HEK293 (cell line): ENCODE measurements at regions not wholly inside any gene's neighbourhood (a gene's known extent, or its start where the extent isn't known, plus 50 kb on each side); places are given as distances from the start of the nearest gene placed in this dataset.
A peak's percentile ranks its signal among the peaks of the same experiment; 100 is the strongest.

Experiments
- CTCF ChIA-PET: fragments of 350-600 bp; formaldehyde crosslinking; extraction: SDS; loops from one replicate; lab custom pipeline; 2021; ENCODE audit warnings: antibody characterized with exemption; lab: Yijun Ruan, JAX
- POLR2A ChIA-PET: fragments of 300-600 bp; formaldehyde crosslinking; extraction: SDS; loops from one replicate; lab custom pipeline; 2020; ENCODE audit warnings: antibody characterized with exemption, inconsistent platforms; lab: Yijun Ruan, JAX
- H3K27ac ChIP-seq: fragments of 200-500 bp; sonication (Bioruptor generic); 2 replicates; pipeline ENCODE4 v1.5.1; 2014; ENCODE audit warnings: low read depth, low read length, control low read depth, inconsistent platforms; ENCODE audit errors: extremely low read depth
- H3K36me3 ChIP-seq, 2 experiments: fragments of 200-500 bp in 1 of 2; sonication (Bioruptor generic) in 1 of 2; 1 replicate in 1 of 2; 2 replicates in 1 of 2; pipeline ENCODE4 v1.5.1; 2014 to 2017; ENCODE audit warnings: inconsistent platforms in 2 of 2, low read length in 2 of 2; ENCODE audit not compliant: control insufficient read depth in 2 of 2, insufficient read depth in 1 of 2
- H3K4me1 ChIP-seq: fragments of 200-500 bp; sonication (Bioruptor generic); 2 replicates; pipeline ENCODE4 v1.5.1; 2014; ENCODE audit warnings: mild to moderate bottlenecking, low read length, inconsistent platforms; ENCODE audit not compliant: control insufficient read depth, insufficient read depth
- H3K4me3 ChIP-seq: 2 replicates; pipeline ENCODE4 v1.5.1; 2011; ENCODE audit warnings: low read depth, mild to moderate bottlenecking, control low read depth, low read length, moderate library complexity
- H3K9me3 ChIP-seq: fragments of 200-500 bp; sonication (Bioruptor generic); 2 replicates; pipeline ENCODE4 v1.5.1; 2014; ENCODE audit warnings: low read depth, low read length, inconsistent platforms; ENCODE audit not compliant: control insufficient read depth, insufficient read depth
- KLF10 ChIP-seq: fragments of 450-650 bp; IDR thresholded peaks from 2 replicates; pipeline ENCODE4 v1.5.1; 2018; ENCODE audit warnings: missing biosample characterization, mild to moderate bottlenecking, missing genetic modification characterization
- PRDM1 ChIP-seq: fragments of 450-650 bp; formaldehyde crosslinking; IDR thresholded peaks from 2 replicates; pipeline ENCODE4; 2016; ENCODE audit warnings: missing biosample characterization, missing genetic modification characterization
- SCRT2 ChIP-seq: fragments of 450-650 bp; formaldehyde crosslinking; IDR thresholded peaks from 2 replicates; pipeline ENCODE4 v1.5.1; 2016; ENCODE audit warnings: missing biosample characterization, missing genetic modification characterization
- YY2 ChIP-seq: fragments of 450-650 bp; formaldehyde crosslinking; IDR thresholded peaks from 2 replicates; pipeline ENCODE4 v1.5.1; 2016; ENCODE audit warnings: missing biosample characterization, missing genetic modification characterization
- ZBTB8A ChIP-seq: fragments of 450-650 bp; formaldehyde crosslinking; IDR thresholded peaks from 2 replicates; pipeline ENCODE4 v1.5.1; 2016; ENCODE audit warnings: missing biosample characterization, missing genetic modification characterization
- ZFP37 ChIP-seq: fragments of 450-650 bp; formaldehyde crosslinking; IDR thresholded peaks from 2 replicates; pipeline ENCODE4 v1.5.1; 2016; ENCODE audit warnings: missing biosample characterization, missing genetic modification characterization
- ZNF132 ChIP-seq: fragments of 450-650 bp; formaldehyde crosslinking; IDR thresholded peaks from 2 replicates; pipeline ENCODE4 v1.5.1; 2017; ENCODE audit warnings: missing biosample characterization, missing genetic modification characterization, borderline replicate concordance
- ZNF133 ChIP-seq: fragments of 450-650 bp; formaldehyde crosslinking; IDR thresholded peaks from 2 replicates; pipeline ENCODE4 v1.5.1; 2016; ENCODE audit warnings: missing biosample characterization, missing genetic modification characterization
- ZNF174 ChIP-seq: fragments of 450-650 bp; formaldehyde crosslinking; IDR thresholded peaks from 2 replicates; pipeline ENCODE4 v1.5.0; 2017; ENCODE audit warnings: missing biosample characterization, mild to moderate bottlenecking, missing genetic modification characterization
- ZNF214 ChIP-seq: fragments of 450-650 bp; formaldehyde crosslinking; IDR thresholded peaks from 2 replicates; pipeline ENCODE4 v1.5.1; 2017; ENCODE audit warnings: missing biosample characterization, mild to moderate bottlenecking, missing genetic modification characterization, borderline replicate concordance
- ZNF239 ChIP-seq: fragments of 450-650 bp; formaldehyde crosslinking; IDR thresholded peaks from 2 replicates; pipeline ENCODE4 v1.5.1; 2016; ENCODE audit warnings: missing biosample characterization, missing genetic modification characterization
- ZNF26 ChIP-seq: fragments of 450-650 bp; formaldehyde crosslinking; IDR thresholded peaks from 2 replicates; pipeline ENCODE4 v1.5.1; 2016; ENCODE audit warnings: missing biosample characterization, missing genetic modification characterization
- ZNF311 ChIP-seq: fragments of 450-650 bp; formaldehyde crosslinking; IDR thresholded peaks from 2 replicates; pipeline ENCODE4 v1.5.1; 2017; ENCODE audit warnings: missing biosample characterization, missing genetic modification characterization, borderline replicate concordance
- ZNF350 ChIP-seq: fragments of 450-650 bp; formaldehyde crosslinking; IDR thresholded peaks from 2 replicates; pipeline ENCODE4 v1.5.0; 2017; ENCODE audit warnings: missing biosample characterization, mild to moderate bottlenecking, missing genetic modification characterization
- ZNF354C ChIP-seq: fragments of 450-650 bp; formaldehyde crosslinking; IDR thresholded peaks from 2 replicates; pipeline ENCODE4 v1.5.1; 2016; ENCODE audit warnings: missing biosample characterization, missing genetic modification characterization, low read depth, borderline replicate concordance
- ZNF394 ChIP-seq: fragments of 450-650 bp; formaldehyde crosslinking; IDR thresholded peaks from 2 replicates; pipeline ENCODE4 v1.5.1; 2016; ENCODE audit warnings: missing biosample characterization, missing genetic modification characterization, mild to moderate bottlenecking, moderate library complexity, borderline replicate concordance
- ZNF416 ChIP-seq: fragments of 450-650 bp; formaldehyde crosslinking; IDR thresholded peaks from 2 replicates; pipeline ENCODE4 v1.5.1; 2016; ENCODE audit warnings: missing biosample characterization, missing genetic modification characterization
- ZNF433 ChIP-seq: fragments of 450-650 bp; formaldehyde crosslinking; IDR thresholded peaks from 2 replicates; pipeline ENCODE4 v1.5.1; 2016; ENCODE audit warnings: missing biosample characterization, missing genetic modification characterization, low read depth
- ZNF555 ChIP-seq: fragments of 450-650 bp; formaldehyde crosslinking; conservative IDR thresholded peaks from 2 replicates; pipeline ENCODE4 v1.5.1; 2017; ENCODE audit warnings: missing biosample characterization, mild to moderate bottlenecking, missing genetic modification characterization, inconsistent platforms
- ZNF624 ChIP-seq: fragments of 450-650 bp; formaldehyde crosslinking; IDR thresholded peaks from 2 replicates; pipeline ENCODE4 v1.5.1; 2017; ENCODE audit warnings: missing biosample characterization, missing genetic modification characterization
- ZNF629 ChIP-seq: fragments of 450-650 bp; formaldehyde crosslinking; IDR thresholded peaks from 2 replicates; pipeline ENCODE4 v1.5.1; 2017; ENCODE audit warnings: missing biosample characterization, missing genetic modification characterization
- ZNF792 ChIP-seq: fragments of 450-650 bp; formaldehyde crosslinking; IDR thresholded peaks from 2 replicates; pipeline ENCODE4 v1.5.1; 2016; ENCODE audit warnings: missing biosample characterization, missing genetic modification characterization
- TF ChIP-seq, protein P1 (sequence below): fragments of 450-650 bp; formaldehyde crosslinking; IDR thresholded peaks from 2 replicates; pipeline ENCODE4 v1.5.1; 2016; ENCODE audit warnings: missing biosample characterization, missing genetic modification characterization
- TF ChIP-seq, protein P2 (sequence below): fragments of 450-650 bp; formaldehyde crosslinking; IDR thresholded peaks from 2 replicates; pipeline ENCODE4 v1.5.1; 2016; ENCODE audit warnings: missing biosample characterization, missing genetic modification characterization
- TF ChIP-seq, protein P3 (sequence below): IDR thresholded peaks from 2 replicates; pipeline ENCODE4 v1.6.1; 2011; ENCODE audit warnings: mild to moderate bottlenecking, low read depth, low read length, borderline replicate concordance

GRCh38 chr6:134628154-134628553 lies 310.2 kb upstream of the SGK1 start:
- ChIA-PET CTCF (interaction anchor here (0.6 to 1.7 kb wide), 7 partner anchors 8 to 472 kb away, joined by 4 to 18 read pairs (median 5); no protein-coding TSS in a partner anchor), POLR2A (no interaction called here)
- TF ChIP-seq ZNF214 (tag by site-specific recombination) (no peak), SCRT2 (tag by site-specific recombination) (peak; percentile 38; the same call in 1 of the 2 replicates)
- H3K36me3 ChIP-seq = no peaks in the 10 kb centered on the region
- no peaks in the 10 kb centered on the region for H3K9me3 ChIP-seq
- H3K4me1 ChIP-seq = no peaks in the 10 kb centered on the region
- H3K27ac ChIP-seq = no peak overlapping the region
- no peak overlapping the region for H3K4me3 ChIP-seq

DNA sequence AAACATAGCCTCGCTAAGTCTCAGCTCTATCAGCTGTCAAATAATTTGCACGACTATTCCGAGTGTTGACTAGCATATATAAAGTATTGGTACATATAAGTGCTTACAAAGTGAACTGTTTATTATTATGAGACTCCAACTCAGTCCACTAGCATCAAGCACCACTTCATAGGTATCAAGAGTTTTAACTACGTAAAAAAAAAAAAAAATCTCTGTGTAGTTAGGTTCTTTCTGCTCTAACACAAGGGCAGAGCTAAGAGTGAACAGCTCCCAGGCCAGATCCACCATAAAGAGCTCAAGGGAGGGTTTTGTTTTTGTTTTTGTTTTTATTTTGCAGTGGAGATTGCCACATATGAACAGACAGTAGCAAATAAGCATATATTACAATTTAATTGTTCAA lies 309.8 kb upstream of the SGK1 start:
- Histone ChIP-seq H3K4me1 (no peaks in the 10 kb centered on the region), H3K27ac (no peak overlapping the region), H3K36me3 (no peaks in the 10 kb centered on the region)
- POLR2A ChIA-PET = no interaction called here
- TF ChIP-seq ZNF133 (no peak), YY2 (tag by site-specific recombination) (no peak), PRDM1 (tag by site-specific recombination) (no peak), ZNF629 (tag by site-specific recombination) (no peak), ZBTB8A (tag by site-specific recombination) (no peak), ZNF26 (tag by site-specific recombination) (no peak), ZNF555 (tag by site-specific recombination) (no peak), ZNF416 (tag by site-specific recombination) (no peak), ZNF354C (tag by site-specific recombination) (no peak), ZNF174 (tag by site-specific recombination) (no peak), ZNF792 (no peak), ZNF239 (tag by site-specific recombination) (no peak), ZNF394 (tag by site-specific recombination) (no peak), ZNF350 (tag by site-specific recombination) (no peak), ZNF132 (tag by site-specific recombination) (no peak), ZNF624 (no peak), ZFP37 (tag by site-specific recombination) (no peak)
- TF ChIP-seq, protein P1, sequence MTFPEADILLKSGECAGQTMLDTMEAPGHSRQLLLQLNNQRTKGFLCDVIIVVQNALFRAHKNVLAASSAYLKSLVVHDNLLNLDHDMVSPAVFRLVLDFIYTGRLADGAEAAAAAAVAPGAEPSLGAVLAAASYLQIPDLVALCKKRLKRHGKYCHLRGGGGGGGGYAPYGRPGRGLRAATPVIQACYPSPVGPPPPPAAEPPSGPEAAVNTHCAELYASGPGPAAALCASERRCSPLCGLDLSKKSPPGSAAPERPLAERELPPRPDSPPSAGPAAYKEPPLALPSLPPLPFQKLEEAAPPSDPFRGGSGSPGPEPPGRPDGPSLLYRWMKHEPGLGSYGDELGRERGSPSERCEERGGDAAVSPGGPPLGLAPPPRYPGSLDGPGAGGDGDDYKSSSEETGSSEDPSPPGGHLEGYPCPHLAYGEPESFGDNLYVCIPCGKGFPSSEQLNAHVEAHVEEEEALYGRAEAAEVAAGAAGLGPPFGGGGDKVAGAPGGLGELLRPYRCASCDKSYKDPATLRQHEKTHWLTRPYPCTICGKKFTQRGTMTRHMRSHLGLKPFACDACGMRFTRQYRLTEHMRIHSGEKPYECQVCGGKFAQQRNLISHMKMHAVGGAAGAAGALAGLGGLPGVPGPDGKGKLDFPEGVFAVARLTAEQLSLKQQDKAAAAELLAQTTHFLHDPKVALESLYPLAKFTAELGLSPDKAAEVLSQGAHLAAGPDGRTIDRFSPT = no peak
- TF ChIP-seq, all 188 proteins: peak for 0
- H3K4me3 ChIP-seq = no peak overlapping the region
- H3K9me3 ChIP-seq = no peaks in the 10 kb centered on the region
- CTCF ChIA-PET = interaction anchor here (0.6 to 1.7 kb wide), 9 partner anchors 8 to 1662 kb away, joined by 3 to 18 read pairs (median 4); partner anchors contain the start of gene BCLAF1

- Histone ChIP-seq H3K36me3 (no peaks in the 10 kb centered on the region), H3K9me3 (no peaks in the 10 kb centered on the region), H3K4me1 (no peaks in the 10 kb centered on the region), H3K4me3 (no peak overlapping the region), H3K27ac (no peak overlapping the region)
- ChIA-PET CTCF (no interaction called here), POLR2A (no interaction called here)
- TF ChIP-seq, protein P2, sequence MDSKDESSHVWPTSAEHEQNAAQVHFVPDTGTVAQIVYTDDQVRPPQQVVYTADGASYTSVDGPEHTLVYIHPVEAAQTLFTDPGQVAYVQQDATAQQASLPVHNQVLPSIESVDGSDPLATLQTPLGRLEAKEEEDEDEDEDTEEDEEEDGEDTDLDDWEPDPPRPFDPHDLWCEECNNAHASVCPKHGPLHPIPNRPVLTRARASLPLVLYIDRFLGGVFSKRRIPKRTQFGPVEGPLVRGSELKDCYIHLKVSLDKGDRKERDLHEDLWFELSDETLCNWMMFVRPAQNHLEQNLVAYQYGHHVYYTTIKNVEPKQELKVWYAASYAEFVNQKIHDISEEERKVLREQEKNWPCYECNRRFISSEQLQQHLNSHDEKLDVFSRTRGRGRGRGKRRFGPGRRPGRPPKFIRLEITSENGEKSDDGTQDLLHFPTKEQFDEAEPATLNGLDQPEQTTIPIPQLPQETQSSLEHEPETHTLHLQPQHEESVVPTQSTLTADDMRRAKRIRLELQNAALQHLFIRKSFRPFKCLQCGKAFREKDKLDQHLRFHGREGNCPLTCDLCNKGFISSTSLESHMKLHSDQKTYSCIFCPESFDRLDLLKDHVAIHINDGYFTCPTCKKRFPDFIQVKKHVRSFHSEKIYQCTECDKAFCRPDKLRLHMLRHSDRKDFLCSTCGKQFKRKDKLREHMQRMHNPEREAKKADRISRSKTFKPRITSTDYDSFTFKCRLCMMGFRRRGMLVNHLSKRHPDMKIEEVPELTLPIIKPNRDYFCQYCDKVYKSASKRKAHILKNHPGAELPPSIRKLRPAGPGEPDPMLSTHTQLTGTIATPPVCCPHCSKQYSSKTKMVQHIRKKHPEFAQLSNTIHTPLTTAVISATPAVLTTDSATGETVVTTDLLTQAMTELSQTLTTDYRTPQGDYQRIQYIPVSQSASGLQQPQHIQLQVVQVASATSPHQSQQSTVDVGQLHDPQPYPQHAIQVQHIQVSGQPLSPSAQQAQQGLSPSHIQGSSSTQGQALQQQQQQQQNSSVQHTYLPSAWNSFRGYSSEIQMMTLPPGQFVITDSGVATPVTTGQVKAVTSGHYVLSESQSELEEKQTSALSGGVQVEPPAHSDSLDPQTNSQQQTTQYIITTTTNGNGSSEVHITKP = no peak
- TF ChIP-seq, protein P3, sequence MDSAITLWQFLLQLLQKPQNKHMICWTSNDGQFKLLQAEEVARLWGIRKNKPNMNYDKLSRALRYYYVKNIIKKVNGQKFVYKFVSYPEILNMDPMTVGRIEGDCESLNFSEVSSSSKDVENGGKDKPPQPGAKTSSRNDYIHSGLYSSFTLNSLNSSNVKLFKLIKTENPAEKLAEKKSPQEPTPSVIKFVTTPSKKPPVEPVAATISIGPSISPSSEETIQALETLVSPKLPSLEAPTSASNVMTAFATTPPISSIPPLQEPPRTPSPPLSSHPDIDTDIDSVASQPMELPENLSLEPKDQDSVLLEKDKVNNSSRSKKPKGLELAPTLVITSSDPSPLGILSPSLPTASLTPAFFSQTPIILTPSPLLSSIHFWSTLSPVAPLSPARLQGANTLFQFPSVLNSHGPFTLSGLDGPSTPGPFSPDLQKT = no peak
- no peak for TF ChIP-seq ZNF311 (tag by site-specific recombination)
- no peak for TF ChIP-seq ZNF433 (tag by site-specific recombination)
- TF ChIP-seq KLF10 (tag by site-specific recombination) = no peak
- TF ChIP-seq ZNF174 (tag by site-specific recombination) = no peak
- TF ChIP-seq ZNF133 = no peak
Measured at GRCh38 chr6:134626589-134626988, 308.7 kb upstream of the SGK1 start.
